Lung (tissue), 11 donors: ENCODE measurements at regions not wholly inside any gene's neighbourhood (a gene's known extent, or its start where the extent isn't known, plus 50 kb on each side); places are given as distances from the start of the nearest gene placed in this dataset.
A peak's percentile ranks its signal among the peaks of the same experiment; 100 is the strongest.

Experiments used
- ATAC-seq: fragments of 200-7000 bp; cut with Tn5 transposase; one replicate; pipeline ENCODE4 v1.9.1; 2020; ENCODE audit warnings: moderate number of reproducible peaks; ENCODE audit not compliant: insufficient read depth, low FRiP score
- DNase-seq, 3 donors: peaks; one replicate each; pipeline ENCODE4 v3.0.0-alpha.2; 2013 to 2017
- H3K27ac ChIP-seq, 2 donors: one replicate each; pipeline ENCODE4 v1.5.1; 2013; ENCODE audit warnings: mild to moderate bottlenecking in 2 of 2, moderate library complexity in 2 of 2, control low read depth in 1 of 2, inconsistent platforms in 1 of 2, low read depth in 1 of 2, low read length in 1 of 2
- H3K27me3 ChIP-seq, 3 donors: one replicate each; pipeline ENCODE4 v1.5.1; 2013; ENCODE audit warnings: low read length in 2 of 3; ENCODE audit not compliant: control insufficient read depth in 3 of 3, insufficient read depth in 3 of 3
- H3K36me3 ChIP-seq, 4 donors: one replicate each; pipeline ENCODE4 v1.5.1; 2013; ENCODE audit warnings: low read length in 4 of 4, mild to moderate bottlenecking in 1 of 4, moderate library complexity in 1 of 4; ENCODE audit not compliant: control insufficient read depth in 4 of 4, insufficient read depth in 4 of 4
- H3K4me1 ChIP-seq, 5 donors: one replicate each; pipeline ENCODE4 v1.5.1; 2013; ENCODE audit warnings: low read length in 5 of 5, mild to moderate bottlenecking in 2 of 5, moderate library complexity in 1 of 5; ENCODE audit not compliant: control insufficient read depth in 5 of 5, insufficient read depth in 5 of 5
- H3K4me3 ChIP-seq: one replicate; pipeline ENCODE4 v1.5.1; 2013; ENCODE audit warnings: mild to moderate bottlenecking, control low read depth, moderate library complexity
- H3K9ac ChIP-seq, 2 donors: one replicate each; pipeline ENCODE4 v1.5.1; 2013; ENCODE audit warnings: low read length in 2 of 2, control low read depth in 1 of 2; ENCODE audit not compliant: insufficient read depth in 1 of 2
- H3K9me3 ChIP-seq, 4 donors: one replicate each; pipeline ENCODE4 v1.5.1; 2013; ENCODE audit warnings: low read length in 3 of 4, mild to moderate bottlenecking in 1 of 4, moderate library complexity in 1 of 4; ENCODE audit not compliant: control insufficient read depth in 4 of 4, insufficient read depth in 3 of 4
- CTCF ChIP-seq: IDR thresholded peaks from 2 replicates; pipeline ENCODE4 v1.5.1; 2012; ENCODE audit warnings: mild to moderate bottlenecking; ENCODE audit errors: control extremely low read depth, extremely low read depth
- WGBS, 2 donors: extraction: QIAGEN DNeasy Blood & Tissue Kit; methylation state at CpG; one replicate each; pipeline ENCODE4 v1.1.7; 2013; 5-methylcytosine and 5-hydroxymethylcytosine counted together
- donor health status: control.
- donor health status: control.
- donor health status: Bipolar disorder and iron deficiency.
- donor health status: healthy.
- donor health status: DM: yes; HTN: yes; CAD: no.

DNA sequence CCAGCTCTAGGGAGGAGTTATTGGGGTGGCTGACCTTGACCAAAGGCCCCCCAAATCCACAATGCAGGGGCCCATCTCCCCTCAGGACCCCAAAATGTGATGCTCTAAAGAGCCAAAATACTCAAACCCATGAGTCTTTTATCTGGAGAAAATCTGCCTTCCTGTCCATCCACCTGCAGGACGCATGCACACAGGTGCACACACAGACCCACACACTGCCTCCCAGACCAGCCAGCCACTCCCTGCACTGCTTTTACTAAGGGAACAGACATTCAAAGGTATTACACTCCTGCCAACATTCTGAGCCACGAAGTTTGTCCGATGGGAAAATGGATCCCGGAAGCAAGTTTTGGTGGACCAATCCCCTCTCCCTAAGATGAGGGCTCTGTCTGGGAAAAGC, 76.1 kb upstream of the CDH5 start:
- DNase-seq, result no peak
- TF ChIP-seq CTCF, result no peak
- H3K4me3 ChIP-seq, result no peak overlapping the region

GRCh38 chr16:66289986-66290385, 76.5 kb upstream of the CDH5 start:
- Histone ChIP-seq H3K9ac (no peak overlapping the region), H3K27me3 (no peaks in the 10 kb centered on the region), H3K4me3 (no peak overlapping the region), H3K9me3 (no peaks in the 10 kb centered on the region), H3K27ac (no peak overlapping the region), H3K4me1 (peaks cover 0 to 1% (median 0%) of the 10 kb centered on the region in 5 donors), H3K36me3 (no peaks in the 10 kb centered on the region)
- DNase-seq (no peak), ATAC-seq (no peak)
- no peak for TF ChIP-seq CTCF
- WGBS, 2 donors, result 81 to 87% methylated on average over 6 of the region's 6 CpGs

More for the DNA sequence above, 76.1 kb upstream of the CDH5 start:
- ATAC-seq, result no peak
- Histone ChIP-seq H3K9me3 (no peaks in the 10 kb centered on the region), H3K36me3 (no peaks in the 10 kb centered on the region), H3K4me1 (peaks cover 0 to 1% (median 0%) of the 10 kb centered on the region in 5 donors), H3K27me3 (no peaks in the 10 kb centered on the region), H3K27ac (no peak overlapping the region), H3K9ac (no peak overlapping the region)
- WGBS, 2 donors, result 95 to 96% methylated on average over 4 of the region's 4 CpGs

- H3K27ac ChIP-seq, result no peak overlapping the region
- WGBS, 2 donors, result 92 to 94% methylated on average over 15 of the region's 15 CpGs
- DNase-seq (peak in 1 of 3 donors; percentile 4), ATAC-seq (no peak)
- H3K4me3 ChIP-seq, result no peak overlapping the region
- no peaks in the 10 kb centered on the region for H3K27me3 ChIP-seq
- no peak overlapping the region for H3K9ac ChIP-seq
- TF ChIP-seq CTCF, result no peak
- H3K4me1 ChIP-seq, result peaks cover 0 to 1% (median 0%) of the 10 kb centered on the region in 5 donors
- H3K36me3 ChIP-seq, result no peaks in the 10 kb centered on the region
- H3K9me3 ChIP-seq, result no peaks in the 10 kb centered on the region
Measured at GRCh38 chr16:66289051-66289680, 77.3 kb upstream of the CDH5 start.

DNA sequence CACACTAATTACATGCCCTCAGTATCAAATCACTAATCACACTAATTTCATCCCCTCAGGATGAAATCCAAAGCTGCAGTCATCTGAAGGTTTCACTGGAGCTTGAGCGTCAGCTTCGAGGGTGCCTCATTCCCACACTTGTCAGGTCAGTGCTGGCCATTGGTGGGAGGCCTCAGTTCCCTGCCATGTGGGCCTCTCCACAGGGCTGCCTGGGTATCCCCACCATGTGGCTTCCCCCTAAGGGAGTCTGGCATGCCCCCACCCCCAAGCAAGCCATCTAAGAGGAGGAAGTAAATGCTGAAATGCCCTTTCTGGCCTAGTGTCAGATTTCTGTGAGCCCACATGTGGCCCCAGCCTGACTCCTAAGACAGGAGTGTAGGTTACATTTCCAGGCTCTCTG, 78.6 kb upstream of the CDH5 start:
- Histone ChIP-seq H3K36me3 (no peaks in the 10 kb centered on the region), H3K9ac (no peak overlapping the region), H3K27ac (no peak overlapping the region), H3K4me1 (peaks cover 0 to 1% (median 0%) of the 10 kb centered on the region in 5 donors), H3K9me3 (no peaks in the 10 kb centered on the region), H3K27me3 (no peaks in the 10 kb centered on the region), H3K4me3 (no peak overlapping the region)
- TF ChIP-seq CTCF, result no peak
- 92 to 98% methylated on average over 2 of the region's 2 CpGs for WGBS, 2 donors
- ATAC-seq (no peak), DNase-seq (peak in 1 of 3 donors; percentile 9)
